HUES48 (cell line): ENCODE measurements at regions not wholly inside any gene's neighbourhood (a gene's known extent, or its start where the extent isn't known, plus 50 kb on each side); places are given as distances from the start of the nearest gene placed in this dataset.

Experiments
- H3K27ac ChIP-seq: one replicate; pipeline ENCODE4 v1.7.0; 2013; ENCODE audit warnings: low read depth, low read length, inconsistent platforms
- H3K27me3 ChIP-seq: 2 replicates; pipeline ENCODE4 v1.6.1; 2013; ENCODE audit warnings: mild to moderate bottlenecking, low read length; ENCODE audit not compliant: control insufficient read depth, insufficient read depth
- H3K36me3 ChIP-seq: 2 replicates; pipeline ENCODE4 v1.6.1; 2013; ENCODE audit warnings: low read length; ENCODE audit not compliant: control insufficient read depth, insufficient read depth
- H3K4me1 ChIP-seq: 2 replicates; pipeline ENCODE4 v1.6.1; 2013; ENCODE audit warnings: mild to moderate bottlenecking, low read length; ENCODE audit not compliant: control insufficient read depth, insufficient read depth
- H3K4me3 ChIP-seq: 2 replicates; pipeline ENCODE4 v1.5.1; 2013; ENCODE audit warnings: mild to moderate bottlenecking, low read depth, low read length
- H3K9ac ChIP-seq: 2 replicates; pipeline ENCODE4 v1.6.1; 2013; ENCODE audit warnings: mild to moderate bottlenecking, low read depth, low read length, moderate library complexity
- H3K9me3 ChIP-seq: 2 replicates; pipeline ENCODE4 v1.6.1; 2013; ENCODE audit warnings: low read length; ENCODE audit not compliant: control insufficient read depth, insufficient read depth

DNA sequence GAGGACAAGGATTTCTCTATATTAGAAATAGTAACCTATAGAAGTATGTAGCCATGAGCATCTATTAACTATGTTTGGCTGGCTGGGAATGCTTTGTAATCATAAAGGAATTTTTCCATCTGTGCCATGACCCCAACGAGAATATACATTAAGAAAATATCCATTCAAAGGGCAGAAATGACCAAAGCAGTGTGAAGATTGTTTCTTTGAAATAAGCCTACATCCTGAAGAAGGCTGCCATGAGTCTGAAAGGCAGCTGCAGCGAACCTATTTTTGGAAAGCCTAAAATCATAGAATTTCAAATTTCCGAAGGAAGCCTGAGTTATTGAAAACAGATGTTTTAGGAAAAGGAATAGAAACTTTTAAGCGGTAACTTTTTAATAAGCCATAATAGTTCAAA lies 244.2 kb upstream of the FOXK1 start:
- Histone ChIP-seq H3K27ac (no peak overlapping the region), H3K9ac (no peak overlapping the region), H3K27me3 (no peaks in the 10 kb centered on the region), H3K4me1 (no peaks in the 10 kb centered on the region), H3K36me3 (no peaks in the 10 kb centered on the region), H3K4me3 (no peak overlapping the region), H3K9me3 (peaks cover 69% of the 10 kb centered on the region)

DNA sequence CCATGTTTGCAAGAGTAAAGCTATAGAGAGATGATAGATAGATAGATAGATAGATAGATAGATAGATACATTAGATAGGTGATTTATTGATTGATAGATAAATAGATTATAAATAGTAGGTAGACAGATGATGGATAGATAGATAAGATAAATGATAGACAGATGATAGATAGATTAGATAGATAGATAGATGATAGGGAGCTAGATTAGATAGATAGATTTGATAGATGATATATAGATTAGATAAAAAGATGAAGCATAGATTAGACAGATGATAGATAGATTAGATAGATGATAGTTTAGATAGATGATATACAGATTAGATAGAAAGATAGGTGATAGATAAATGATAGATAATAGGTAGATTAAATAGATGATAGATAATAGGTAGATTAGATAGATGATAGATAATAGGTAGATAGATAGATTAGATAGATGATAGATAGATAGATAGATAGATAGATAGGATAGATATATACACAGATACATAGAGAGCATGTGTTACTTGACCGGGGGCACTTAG lies 243.3 kb upstream of the FOXK1 start:
- Histone ChIP-seq H3K9ac (no peak overlapping the region), H3K4me3 (no peak overlapping the region), H3K4me1 (no peaks in the 10 kb centered on the region), H3K27me3 (no peaks in the 10 kb centered on the region), H3K9me3 (peaks cover 72% of the 10 kb centered on the region), H3K27ac (no peak overlapping the region), H3K36me3 (no peaks in the 10 kb centered on the region)

DNA sequence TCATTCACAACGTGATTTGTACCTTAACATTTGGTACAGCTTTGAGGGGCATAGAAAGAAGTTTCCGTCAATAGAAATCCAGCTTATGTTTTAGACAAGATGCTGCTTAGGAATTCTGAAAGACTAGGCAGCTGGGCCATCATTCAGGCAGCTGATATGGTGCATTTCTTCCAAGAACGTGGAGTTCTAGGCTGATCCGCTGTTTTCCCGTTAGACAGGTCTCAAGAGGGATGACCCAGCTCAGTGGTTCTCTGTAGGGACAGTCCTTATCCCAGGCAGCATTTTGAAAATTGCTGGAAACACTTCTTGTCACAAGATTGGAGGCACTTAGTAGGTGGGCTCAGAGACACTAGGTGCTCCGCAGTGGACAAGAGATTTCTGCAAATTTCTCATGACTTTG lies 242.7 kb upstream of the FOXK1 start:
- Histone ChIP-seq H3K27me3 (no peaks in the 10 kb centered on the region), H3K4me1 (no peaks in the 10 kb centered on the region), H3K4me3 (no peak overlapping the region), H3K36me3 (no peaks in the 10 kb centered on the region), H3K27ac (no peak overlapping the region), H3K9me3 (peaks cover 70% of the 10 kb centered on the region), H3K9ac (no peak overlapping the region)

DNA sequence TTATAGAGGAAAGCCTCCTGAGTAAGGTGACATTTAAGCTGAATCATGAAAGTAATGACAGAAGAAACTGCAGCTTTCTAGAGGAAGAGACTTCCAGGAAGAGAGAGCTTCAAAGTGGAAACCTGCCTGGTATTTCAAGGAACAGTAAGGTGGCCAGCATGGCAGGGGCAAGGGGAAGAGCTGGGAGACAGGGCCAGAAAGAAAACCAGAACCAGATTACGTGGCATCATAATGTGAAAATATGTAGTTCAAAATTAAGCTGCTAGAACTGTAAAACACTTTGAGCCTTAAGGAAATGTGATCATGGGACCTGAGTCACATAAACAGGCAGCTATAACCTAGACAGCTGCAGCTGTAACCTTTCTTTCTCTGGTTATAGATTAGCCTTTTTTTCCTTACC lies 238.0 kb upstream of the FOXK1 start:
- no peaks in the 10 kb centered on the region for H3K4me1 ChIP-seq
- no peaks in the 10 kb centered on the region for H3K27me3 ChIP-seq
- H3K36me3 ChIP-seq = no peaks in the 10 kb centered on the region
- H3K4me3 ChIP-seq = peak overlapping the region; percentile 41; the same call in 1 of the 2 replicates
- peaks cover 71% of the 10 kb centered on the region for H3K9me3 ChIP-seq
- H3K9ac ChIP-seq = no peak overlapping the region
- H3K27ac ChIP-seq = no peak overlapping the region

DNA sequence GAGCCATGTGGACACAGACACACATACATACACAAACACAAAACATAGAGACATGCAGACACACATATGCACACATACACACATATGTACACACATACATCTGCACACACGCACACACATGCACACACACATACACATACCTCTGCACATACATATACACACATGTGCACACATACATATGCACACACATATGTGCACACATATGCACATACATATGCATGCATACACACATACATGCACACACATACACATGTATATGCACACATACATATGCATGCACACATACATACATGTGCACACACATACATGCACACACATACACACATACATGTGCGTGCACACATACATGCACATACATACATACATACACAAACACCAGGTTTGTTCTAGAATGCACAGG lies 236.3 kb upstream of the FOXK1 start:
- H3K9me3 ChIP-seq = peaks cover 76% of the 10 kb centered on the region
- H3K36me3 ChIP-seq = no peaks in the 10 kb centered on the region
- H3K27me3 ChIP-seq = no peaks in the 10 kb centered on the region
- H3K9ac ChIP-seq = no peak overlapping the region
- H3K4me1 ChIP-seq = no peaks in the 10 kb centered on the region
- H3K4me3 ChIP-seq = peak overlapping the region; percentile 45; the same call in 1 of the 2 replicates
- no peak overlapping the region for H3K27ac ChIP-seq

DNA sequence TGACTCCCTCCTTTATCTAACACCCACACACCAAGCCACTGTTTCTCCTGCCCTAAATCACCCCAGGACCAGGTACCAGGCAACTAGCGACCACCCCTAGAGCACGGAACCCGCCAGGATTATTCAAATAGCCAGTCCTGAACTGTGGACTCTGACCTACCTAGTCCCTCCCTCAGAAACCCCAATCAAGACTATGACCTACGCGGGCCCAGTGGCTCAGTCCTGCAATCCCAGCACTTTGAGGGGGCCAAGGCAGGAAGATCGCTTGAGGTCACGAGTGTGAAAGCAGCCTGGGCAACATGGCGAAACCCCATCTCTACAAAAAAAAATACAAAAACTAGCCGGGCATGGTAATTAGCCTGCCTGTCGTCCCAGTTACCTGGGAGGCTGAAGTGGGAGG lies 232.8 kb upstream of the FOXK1 start:
- no peaks in the 10 kb centered on the region for H3K4me1 ChIP-seq
- H3K27me3 ChIP-seq = no peaks in the 10 kb centered on the region
- no peak overlapping the region for H3K9ac ChIP-seq
- H3K27ac ChIP-seq = no peak overlapping the region
- H3K36me3 ChIP-seq = no peaks in the 10 kb centered on the region
- H3K4me3 ChIP-seq = no peak overlapping the region
- H3K9me3 ChIP-seq = peaks cover 80% of the 10 kb centered on the region

DNA sequence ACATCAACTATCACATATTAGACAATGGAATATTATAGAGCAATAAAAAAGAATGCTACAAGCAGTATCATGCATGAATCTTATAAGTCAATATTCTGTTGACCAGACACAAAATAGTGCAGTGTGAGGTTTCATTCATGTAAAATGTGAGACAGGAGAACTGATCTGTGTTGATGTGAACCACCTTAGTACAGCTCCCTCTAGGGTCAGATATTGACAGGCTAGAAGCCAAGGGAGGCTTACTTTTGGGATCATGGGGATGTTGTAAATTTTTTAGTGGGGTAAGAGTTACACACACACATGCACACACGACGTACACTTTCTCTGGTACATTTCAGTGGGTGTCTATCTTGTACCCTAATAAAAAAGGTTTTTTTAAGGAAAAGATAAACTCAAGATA lies 231.6 kb upstream of the FOXK1 start:
- H3K4me1 ChIP-seq = no peaks in the 10 kb centered on the region
- H3K9me3 ChIP-seq = peaks cover 78% of the 10 kb centered on the region
- no peak overlapping the region for H3K27ac ChIP-seq
- no peaks in the 10 kb centered on the region for H3K36me3 ChIP-seq
- no peak overlapping the region for H3K4me3 ChIP-seq
- H3K9ac ChIP-seq = no peak overlapping the region
- no peaks in the 10 kb centered on the region for H3K27me3 ChIP-seq

DNA sequence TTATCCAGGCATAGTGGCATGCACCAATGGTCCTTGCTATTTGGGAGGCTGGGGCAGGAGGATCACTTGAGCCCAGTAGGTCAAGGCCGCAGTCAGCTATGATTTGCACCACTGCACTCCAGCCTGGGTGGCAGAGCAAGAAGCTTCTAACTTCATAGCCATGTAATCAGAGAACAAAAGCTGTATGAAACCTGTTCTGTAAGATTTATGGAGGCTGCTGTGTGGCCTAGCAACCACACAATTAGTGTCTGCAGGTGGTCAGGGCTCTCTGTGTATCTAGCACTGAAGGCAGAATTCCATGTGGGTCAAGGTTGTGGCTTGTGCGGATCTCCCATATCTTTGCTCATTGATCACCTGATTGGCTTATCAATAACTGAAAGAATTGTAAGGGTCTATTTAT lies 221.5 kb upstream of the FOXK1 start:
- no peak overlapping the region for H3K9ac ChIP-seq

DNA sequence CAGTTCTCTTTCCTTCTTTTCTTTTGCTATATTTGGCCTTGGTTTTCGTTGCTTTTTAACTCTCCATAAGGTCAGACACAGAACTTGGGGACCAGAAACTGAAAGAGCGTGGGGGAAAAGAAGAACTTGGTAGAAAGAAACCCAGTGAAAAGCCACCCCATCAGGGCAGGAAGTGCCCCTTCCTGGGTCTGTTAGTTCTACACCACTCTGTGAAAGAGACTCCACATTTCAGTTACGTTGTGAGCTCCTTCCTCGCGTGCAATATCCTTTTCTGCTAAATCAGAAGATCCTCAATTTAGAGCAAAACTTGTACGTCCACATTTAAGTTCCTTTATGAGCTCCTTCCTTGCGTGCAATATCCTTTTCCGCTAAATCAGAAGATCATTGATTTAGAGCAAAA lies 220.6 kb upstream of the FOXK1 start:
- Histone ChIP-seq H3K27ac (no peak overlapping the region), H3K36me3 (no peaks in the 10 kb centered on the region), H3K4me3 (no peak overlapping the region), H3K27me3 (no peaks in the 10 kb centered on the region), H3K9me3 (peaks cover 42% of the 10 kb centered on the region), H3K9ac (no peak overlapping the region), H3K4me1 (no peaks in the 10 kb centered on the region)

More for the DNA sequence above, 221.5 kb upstream of the FOXK1 start:
- Histone ChIP-seq H3K36me3 (no peaks in the 10 kb centered on the region), H3K27ac (no peak overlapping the region), H3K27me3 (no peaks in the 10 kb centered on the region), H3K4me3 (no peak overlapping the region), H3K4me1 (no peaks in the 10 kb centered on the region), H3K9me3 (peaks cover 42% of the 10 kb centered on the region)

DNA sequence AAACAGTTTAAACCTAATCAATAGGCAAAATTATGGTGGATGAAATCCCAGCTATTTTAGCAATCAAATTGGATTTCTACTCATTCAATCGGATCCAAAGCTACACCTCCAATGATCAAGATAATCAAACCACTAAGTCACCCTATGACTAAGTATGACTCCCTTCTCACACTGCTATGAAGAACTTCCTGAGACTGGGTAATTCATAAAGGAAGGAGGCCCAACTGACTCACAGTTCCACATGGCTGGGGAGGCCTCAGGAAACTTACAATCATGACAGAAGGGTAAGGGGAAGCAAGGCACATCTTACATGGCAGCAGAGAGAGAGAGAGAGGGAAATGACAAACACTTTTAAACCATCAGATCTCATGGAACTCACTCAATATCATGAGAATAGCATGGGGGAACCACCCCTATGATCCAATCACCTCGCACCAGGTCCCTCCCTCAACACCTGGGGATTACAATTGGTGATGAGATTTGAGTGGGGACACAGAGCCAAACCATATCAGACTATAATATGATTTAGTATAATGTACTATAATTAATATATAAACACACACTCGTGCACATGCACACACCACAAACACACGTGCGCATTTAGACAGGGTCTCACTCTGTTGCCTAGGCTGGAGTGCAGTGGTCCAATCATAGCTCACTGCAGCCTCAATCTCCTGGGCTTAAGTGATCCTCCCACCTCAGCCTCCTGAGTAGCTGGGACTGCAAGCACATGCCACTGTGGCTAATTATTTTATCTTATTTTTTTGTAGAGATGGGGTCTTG lies 213.6 kb upstream of the FOXK1 start:
- Histone ChIP-seq H3K36me3 (no peaks in the 10 kb centered on the region), H3K9ac (no peak overlapping the region), H3K27ac (no peak overlapping the region), H3K4me3 (no peak overlapping the region), H3K9me3 (peaks cover 35% of the 10 kb centered on the region), H3K4me1 (no peaks in the 10 kb centered on the region), H3K27me3 (no peaks in the 10 kb centered on the region)

DNA sequence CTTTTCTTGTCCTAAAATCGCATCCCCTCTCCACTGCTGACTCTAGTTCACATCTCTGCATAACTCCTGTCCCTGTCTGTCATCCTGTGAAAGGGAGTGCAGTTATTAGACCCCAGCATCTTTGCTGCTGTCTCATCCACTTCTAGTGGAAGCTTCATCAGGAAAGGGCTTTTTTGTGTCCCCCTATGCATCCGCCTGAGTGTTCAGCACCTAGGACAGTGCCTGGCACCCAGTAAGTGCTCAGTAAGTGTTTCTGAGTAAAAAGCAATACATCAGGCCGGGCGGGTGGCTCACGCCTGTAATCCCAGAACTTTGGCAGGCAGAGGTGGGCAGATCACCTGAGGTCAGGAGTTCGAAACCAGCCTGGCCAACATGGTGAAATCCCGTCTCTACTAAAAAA lies 211.8 kb upstream of the FOXK1 start:
- H3K9ac ChIP-seq = no peak overlapping the region
- no peaks in the 10 kb centered on the region for H3K36me3 ChIP-seq
- no peak overlapping the region for H3K27ac ChIP-seq
- no peaks in the 10 kb centered on the region for H3K4me1 ChIP-seq
- peaks cover 34% of the 10 kb centered on the region for H3K9me3 ChIP-seq
- no peaks in the 10 kb centered on the region for H3K27me3 ChIP-seq
- no peak overlapping the region for H3K4me3 ChIP-seq
